B cell (primary cell): ENCODE measurements at regions not wholly inside any gene's neighbourhood (a gene's known extent, or its start where the extent isn't known, plus 50 kb on each side); places are given as distances from the start of the nearest gene placed in this dataset.

Experiments used
- ATAC-seq: fragments of 200-7000 bp; cut with Tn5 transposase; one replicate; pipeline ENCODE4 v1.10.0; 2021; ENCODE audit warnings: low read depth, mild to moderate bottlenecking, moderate number of reproducible peaks, moderate library complexity
- CTCF ChIA-PET: fragments of 350-600 bp; sonication (Branson Sonifier 250); formaldehyde crosslinking; loops from one replicate; lab custom pipeline; 2021; ENCODE audit warnings: antibody characterized with exemption, inconsistent platforms; lab: Charles Lee
- POLR2A ChIA-PET: fragments of 350-600 bp; sonication (Branson Sonifier 250); formaldehyde crosslinking; loops from one replicate; lab custom pipeline; 2021; ENCODE audit warnings: antibody characterized with exemption; lab: Charles Lee
- DNase-seq: peaks from one replicate; pipeline ENCODE4 v3.0.0; 2013
- H2AFZ ChIP-seq: 2 replicates; pipeline ENCODE4 v1.6.1; 2012; ENCODE audit warnings: mild to moderate bottlenecking, low read depth, low read length; ENCODE audit not compliant: insufficient read depth, poor library complexity, severe bottlenecking
- H3K27ac ChIP-seq, 2 donors: 1 replicate in 1 of 2; 2 replicates in 1 of 2; pipeline ENCODE4 v1.5.1; 2012 to 2013; ENCODE audit warnings: low read length in 2 of 2, mild to moderate bottlenecking in 2 of 2, moderate library complexity in 1 of 2
- H3K27me3 ChIP-seq, 4 experiments: fragments of 200-600 bp in 1 of 4; sonication (generic) in 1 of 4; replicated peaks in 1 of 4; 1 replicate in 2 of 4; 2 replicates in 2 of 4; pipeline versions ENCODE4 v1.6.1 to v1.7.0; 2013 to 2016; ENCODE audit warnings: low read length in 3 of 4, mild to moderate bottlenecking in 2 of 4, mixed read lengths in 1 of 4, moderate library complexity in 1 of 4; ENCODE audit not compliant: insufficient read depth in 4 of 4, control insufficient read depth in 3 of 4; ENCODE audit errors: control extremely low read depth in 1 of 4
- H3K36me3 ChIP-seq, 2 experiments: replicated peaks in 1 of 2; 1 replicate in 1 of 2; 2 replicates in 1 of 2; pipeline versions ENCODE4 v1.6.1 to v1.7.1; 2013; ENCODE audit warnings: low read length in 1 of 2; ENCODE audit not compliant: insufficient read depth in 2 of 2, control insufficient read depth in 1 of 2; ENCODE audit errors: control extremely low read depth in 1 of 2, extremely low read depth in 1 of 2
- H3K4me1 ChIP-seq, 2 donors: fragments of 200-600 bp in 1 of 2; sonication (generic) in 1 of 2; 1 replicate in 1 of 2; 2 replicates in 1 of 2; pipeline versions ENCODE4 v1.5.1 to v1.6.1; 2013 to 2017; ENCODE audit warnings: low read length in 2 of 2; ENCODE audit not compliant: control insufficient read depth in 2 of 2, insufficient read depth in 2 of 2
- H3K4me2 ChIP-seq: replicated peaks from 2 replicates; pipeline ENCODE3; 2012; ENCODE audit warnings: mild to moderate bottlenecking, low read depth, low read length; ENCODE audit not compliant: poor library complexity, severe bottlenecking
- H3K4me3 ChIP-seq, 5 experiments: fragments of 200-600 bp in 1 of 5; sonication (generic) in 1 of 5; 1 replicate in 3 of 5; 2 replicates in 2 of 5; pipeline versions ENCODE4 v1.5.1 to v1.7.0; 2011 to 2016; ENCODE audit warnings: low read length in 4 of 5, mild to moderate bottlenecking in 4 of 5, low read depth in 2 of 5, control low read depth in 1 of 5, moderate library complexity in 1 of 5; ENCODE audit not compliant: insufficient read depth in 1 of 5; ENCODE audit errors: control extremely low read depth in 1 of 5, extremely low read depth in 1 of 5
- H3K79me2 ChIP-seq: fragments of 200-600 bp; sonication (generic); one replicate; pipeline ENCODE4 v1.6.0; 2016; ENCODE audit warnings: low read length; ENCODE audit not compliant: control insufficient read depth, insufficient read depth
- H3K9ac ChIP-seq: fragments of 200-600 bp; sonication (generic); 2 replicates; pipeline ENCODE4 v1.6.1; 2017; ENCODE audit warnings: mild to moderate bottlenecking, low read length, moderate library complexity
- H3K9me3 ChIP-seq, 3 donors: one replicate each; pipeline versions ENCODE4 v1.6.1 to v1.7.1; 2013; ENCODE audit warnings: low read length in 2 of 3; ENCODE audit not compliant: control insufficient read depth in 2 of 3, insufficient read depth in 1 of 3; ENCODE audit errors: control extremely low read depth in 1 of 3
- H4K20me1 ChIP-seq: 2 replicates; pipeline ENCODE4 v1.6.0; 2012; ENCODE audit warnings: mild to moderate bottlenecking, low read length; ENCODE audit not compliant: insufficient read depth, control insufficient read depth, poor library complexity, severe bottlenecking
- H3K27ac Mint-ChIP-seq: one replicate; pipeline ENCODE4 v1.8.0; 2021; ENCODE audit warnings: mixed read lengths
- H3K27me3 Mint-ChIP-seq: one replicate; pipeline ENCODE4 v1.8.0; 2021; ENCODE audit warnings: mixed read lengths
- H3K4me1 Mint-ChIP-seq: one replicate; pipeline ENCODE4 v1.8.0; 2021; ENCODE audit warnings: mixed read lengths
- H3K4me3 Mint-ChIP-seq: one replicate; pipeline ENCODE4 v1.8.0; 2021; ENCODE audit warnings: mixed read lengths
- H3K9me3 Mint-ChIP-seq: one replicate; pipeline ENCODE4 v1.8.0; 2022; ENCODE audit warnings: mixed read lengths; ENCODE audit not compliant: insufficient read depth
- EZH2 ChIP-seq: IDR thresholded peaks from 2 replicates; pipeline ENCODE4 v1.6.1; 2012; ENCODE audit warnings: borderline replicate concordance, low read depth, mild to moderate bottlenecking, moderate library complexity, low read length; ENCODE audit not compliant: insufficient read depth, poor library complexity, severe bottlenecking
- WGBS: methylation state at CpG from one replicate; pipeline ENCODE4 v1.1.5; 2013; ENCODE audit warnings: missing lambda C conversion rate; ENCODE audit not compliant: insufficient coverage; 5-methylcytosine and 5-hydroxymethylcytosine counted together
- intact Hi-C: fragments of 100-400 bp; cut with micrococcal nuclease; formaldehyde crosslinking; loops from one replicate; pipeline ENCODE4 v1.10.0; 2022
- TF ChIP-seq, protein P1 (sequence below): fragments of 200-600 bp; IDR thresholded peaks from one replicate; pipeline ENCODE4 v1.8.0; 2022; ENCODE audit warnings: antibody characterized with exemption, mild to moderate bottlenecking

- Mint-ChIP-seq H3K27ac (no peak overlapping the region), H3K27me3 (no peaks in the 10 kb centered on the region), H3K4me1 (no peaks in the 10 kb centered on the region), H3K4me3 (no peak overlapping the region), H3K9me3 (no peaks in the 10 kb centered on the region)
- Histone ChIP-seq H3K36me3 (no peaks in the 10 kb centered on the region), H3K4me3 (no peak overlapping the region), H2AFZ (no peak overlapping the region), H3K79me2 (no peaks in the 10 kb centered on the region), H3K27me3 (no peaks in the 10 kb centered on the region), H4K20me1 (no peaks in the 10 kb centered on the region), H3K4me1 (no peaks in the 10 kb centered on the region), H3K9me3 (no peaks in the 10 kb centered on the region), H3K27ac (no peak overlapping the region), H3K4me2 (no peak overlapping the region), H3K9ac (no peak overlapping the region)
- TF ChIP-seq, protein P1, sequence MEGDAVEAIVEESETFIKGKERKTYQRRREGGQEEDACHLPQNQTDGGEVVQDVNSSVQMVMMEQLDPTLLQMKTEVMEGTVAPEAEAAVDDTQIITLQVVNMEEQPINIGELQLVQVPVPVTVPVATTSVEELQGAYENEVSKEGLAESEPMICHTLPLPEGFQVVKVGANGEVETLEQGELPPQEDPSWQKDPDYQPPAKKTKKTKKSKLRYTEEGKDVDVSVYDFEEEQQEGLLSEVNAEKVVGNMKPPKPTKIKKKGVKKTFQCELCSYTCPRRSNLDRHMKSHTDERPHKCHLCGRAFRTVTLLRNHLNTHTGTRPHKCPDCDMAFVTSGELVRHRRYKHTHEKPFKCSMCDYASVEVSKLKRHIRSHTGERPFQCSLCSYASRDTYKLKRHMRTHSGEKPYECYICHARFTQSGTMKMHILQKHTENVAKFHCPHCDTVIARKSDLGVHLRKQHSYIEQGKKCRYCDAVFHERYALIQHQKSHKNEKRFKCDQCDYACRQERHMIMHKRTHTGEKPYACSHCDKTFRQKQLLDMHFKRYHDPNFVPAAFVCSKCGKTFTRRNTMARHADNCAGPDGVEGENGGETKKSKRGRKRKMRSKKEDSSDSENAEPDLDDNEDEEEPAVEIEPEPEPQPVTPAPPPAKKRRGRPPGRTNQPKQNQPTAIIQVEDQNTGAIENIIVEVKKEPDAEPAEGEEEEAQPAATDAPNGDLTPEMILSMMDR = no peak
- TF ChIP-seq EZH2 = no peak
- intact Hi-C loops = no loop called here
- ATAC-seq = no peak
- DNase-seq = no peak
- CTCF ChIA-PET = no interaction called here
- 82% methylated on average over 1 of the region's 3 CpGs for WGBS
- POLR2A ChIA-PET = no interaction called here
Observed at GRCh38 chr12:90622431-90622830, 332.5 kb downstream of the CCER1 start.

- Mint-ChIP-seq H3K27ac (no peak overlapping the region), H3K27me3 (no peaks in the 10 kb centered on the region), H3K9me3 (no peaks in the 10 kb centered on the region), H3K4me3 (no peak overlapping the region), H3K4me1 (no peaks in the 10 kb centered on the region)
- intact Hi-C loops = no loop called here
- no peaks in the 10 kb centered on the region for H3K4me1 ChIP-seq
- H3K79me2 ChIP-seq = no peaks in the 10 kb centered on the region
- TF ChIP-seq, protein P1 = no peak
- no peak for TF ChIP-seq EZH2
- no peaks in the 10 kb centered on the region for H3K9me3 ChIP-seq
- DNase-seq = no peak
- no peaks in the 10 kb centered on the region for H3K36me3 ChIP-seq
- no peak overlapping the region for H3K9ac ChIP-seq
- POLR2A ChIA-PET = no interaction called here
- H4K20me1 ChIP-seq = no peaks in the 10 kb centered on the region
- H3K27ac ChIP-seq = no peak overlapping the region
- ATAC-seq = no peak
- H3K4me3 ChIP-seq = no peak overlapping the region
- no CpG with 5 or more reads among the region's 2 CpGs for WGBS
- H3K27me3 ChIP-seq = no peaks in the 10 kb centered on the region
- no peak overlapping the region for H3K4me2 ChIP-seq
- H2AFZ ChIP-seq = no peak overlapping the region
- CTCF ChIA-PET = no interaction called here
Observed at GRCh38 chr12:90621927-90622326, 333.0 kb downstream of the CCER1 start.
